Left lung (tissue), 4 donors: ENCODE measurements at regions not wholly inside any gene's neighbourhood (a gene's known extent, or its start where the extent isn't known, plus 50 kb on each side); places are given as distances from the start of the nearest gene placed in this dataset.

Experiments
- ATAC-seq: fragments of 200-7000 bp; cut with Tn5 transposase; one replicate; pipeline ENCODE4 v1.9.1; 2020; ENCODE audit warnings: moderate library complexity
- DNase-seq, 4 donors: peaks; one replicate each; pipeline ENCODE4 v3.0.0-alpha.2; 2013 to 2020
- H3K27ac ChIP-seq, 2 donors: fragments of 200-600 bp; sonication (generic) in 1 of 2; one replicate each; pipeline versions ENCODE4 v1.5.0 to v1.8.0; 2020 to 2021
- H3K27me3 ChIP-seq, 2 donors: fragments of 200-600 bp; sonication (generic) in 1 of 2; one replicate each; pipeline versions ENCODE4 v1.5.0 to v1.8.0; 2020 to 2021
- H3K36me3 ChIP-seq, 2 donors: fragments of 200-600 bp; sonication (generic) in 1 of 2; one replicate each; pipeline versions ENCODE4 v1.5.0 to v1.8.0; 2020 to 2021
- H3K4me1 ChIP-seq, 2 donors: fragments of 200-600 bp; one replicate each; pipeline ENCODE4 v1.8.0; 2021
- H3K4me3 ChIP-seq, 2 donors: fragments of 200-600 bp; sonication (generic) in 1 of 2; one replicate each; pipeline versions ENCODE4 v1.5.0 to v1.8.0; 2020 to 2021; ENCODE audit warnings: mild to moderate bottlenecking in 1 of 2
- H3K9me3 ChIP-seq, 2 donors: fragments of 200-600 bp; sonication (generic) in 1 of 2; one replicate each; pipeline versions ENCODE4 v1.5.0 to v1.8.0; 2020 to 2021
- CTCF ChIP-seq, 2 donors: fragments of 200-600 bp; sonication (generic) in 1 of 2; IDR thresholded peaks; one replicate each; pipeline versions ENCODE4 v1.5.0 to v1.8.0; 2021; ENCODE audit warnings: antibody characterized with exemption in 2 of 2
- intact Hi-C, 2 donors: fragments of 100-400 bp; cut with DNase I; formaldehyde crosslinking; loops; one replicate each; pipeline versions ENCODE4 v1.11.2 to v1.14.2; 2022
- donor health status: DM: no; HTN: yes; CAD: no.
- donor health status: DM: no; HTN: no; CAD: no.

GRCh38 chr7:24199978-24200377 lies 84.0 kb upstream of the NPY start:
- H3K4me3 ChIP-seq = no peak overlapping the region
- intact Hi-C loops = no loop called here
- no peaks in the 10 kb centered on the region for H3K36me3 ChIP-seq
- no peaks in the 10 kb centered on the region for H3K9me3 ChIP-seq
- no peak for TF ChIP-seq CTCF (IDR thresholded peaks at IDR 0.05)
- ATAC-seq (no peak), DNase-seq (no peak)
- H3K27ac ChIP-seq = no peak overlapping the region
- no peaks in the 10 kb centered on the region for H3K27me3 ChIP-seq
- H3K4me1 ChIP-seq = no peaks in the 10 kb centered on the region

- DNase-seq (no peak), ATAC-seq (no peak)
- intact Hi-C loops = no loop called here
- no peak overlapping the region for H3K4me3 ChIP-seq
- no peak overlapping the region for H3K27ac ChIP-seq
- H3K27me3 ChIP-seq = no peaks in the 10 kb centered on the region
- H3K4me1 ChIP-seq = no peaks in the 10 kb centered on the region
- H3K9me3 ChIP-seq = no peaks in the 10 kb centered on the region
- no peaks in the 10 kb centered on the region for H3K36me3 ChIP-seq
- TF ChIP-seq CTCF (IDR thresholded peaks at IDR 0.05) = no peak
Measured at GRCh38 chr7:24200407-24200966, 83.5 kb upstream of the NPY start.

GRCh38 chr7:24201226-24201625 lies 82.8 kb upstream of the NPY start:
- Histone ChIP-seq H3K27me3 (no peaks in the 10 kb centered on the region), H3K4me3 (no peak overlapping the region), H3K9me3 (no peaks in the 10 kb centered on the region), H3K27ac (no peak overlapping the region), H3K36me3 (no peaks in the 10 kb centered on the region), H3K4me1 (no peaks in the 10 kb centered on the region)
- TF ChIP-seq CTCF (IDR thresholded peaks at IDR 0.05) = no peak
- intact Hi-C loops = no loop called here
- ATAC-seq (no peak), DNase-seq (peak in 1 of 4 donors; percentile 7)

- H3K27me3 ChIP-seq = no peaks in the 10 kb centered on the region
Measured at GRCh38 chr7:24212073-24212472, 71.9 kb upstream of the NPY start.

GRCh38 chr7:24213311-24213710 lies 70.7 kb upstream of the NPY start:
- no peak overlapping the region for H3K27ac ChIP-seq
- no peaks in the 10 kb centered on the region for H3K9me3 ChIP-seq
- no peaks in the 10 kb centered on the region for H3K36me3 ChIP-seq
- ATAC-seq = peak; percentile 92
- no peaks in the 10 kb centered on the region for H3K27me3 ChIP-seq
- H3K4me3 ChIP-seq = no peak overlapping the region
- no peak for TF ChIP-seq CTCF (IDR thresholded peaks at IDR 0.05)
- peak in 1 of 4 donors; percentile 46 for DNase-seq
- intact Hi-C loops = no loop called here
- H3K4me1 ChIP-seq = no peaks in the 10 kb centered on the region

More at GRCh38 chr7:24212073-24212472, 71.9 kb upstream of the NPY start:
- Histone ChIP-seq H3K9me3 (no peaks in the 10 kb centered on the region), H3K4me1 (no peaks in the 10 kb centered on the region), H3K4me3 (no peak overlapping the region), H3K27ac (no peak overlapping the region), H3K36me3 (no peaks in the 10 kb centered on the region)
- TF ChIP-seq CTCF (IDR thresholded peaks at IDR 0.05) = no peak
- no peak for ATAC-seq
- DNase-seq = no peak
- intact Hi-C loops = no loop called here
